ENCODE measurements at regions not wholly inside any gene's neighbourhood (a gene's known extent, or its start where the extent isn't known, plus 50 kb on each side); places are given as distances from the start of the nearest gene placed in this dataset.

GRCh38 chr16:9372934-9373890 lies 281.8 kb downstream of the HAPSTR1 start:
- no peak overlapping the region for H3K4me3 ChIP-seq (ENCODE audit: low read depth, low read length)
- H3K27ac ChIP-seq (ENCODE audit: insufficient read depth, low read length, poor library complexity, severe bottlenecking) = no peak overlapping the region
- Mint-ChIP-seq H3K27me3 (no peaks in the 10 kb centered on the region), H3K27ac (no peak overlapping the region), H3K36me3 (no peaks in the 10 kb centered on the region), H3K4me3 (no peak overlapping the region), H3K4me1 (no peaks in the 10 kb centered on the region), H3K9me3 (peaks cover 0 to 2% (median 2%) of the 10 kb centered on the region in 7 donors)
- no peaks in the 10 kb centered on the region for H3K36me3 ChIP-seq (ENCODE audit: control insufficient read depth, insufficient read depth, low read length)
- no peak for ATAC-seq (ENCODE audit: low read depth in 2 of 2)
- H3K27me3 ChIP-seq (ENCODE audit: control insufficient read depth, insufficient read depth, low read length) = no peaks in the 10 kb centered on the region
- no peaks in the 10 kb centered on the region for H3K4me1 ChIP-seq (ENCODE audit: control insufficient read depth, insufficient read depth, low read length, poor library complexity, severe bottlenecking)
- no peaks in the 10 kb centered on the region for H3K9me3 ChIP-seq (ENCODE audit: control insufficient read depth in 2 of 2, low read length in 2 of 2)
- DNase-seq = no peak

- Histone ChIP-seq H3K9me3 (ENCODE audit: control insufficient read depth in 2 of 2, low read length in 2 of 2) (no peaks in the 10 kb centered on the region), H3K27me3 (ENCODE audit: control insufficient read depth, insufficient read depth, low read length) (no peaks in the 10 kb centered on the region), H3K4me1 (ENCODE audit: control insufficient read depth, insufficient read depth, low read length, poor library complexity, severe bottlenecking) (no peaks in the 10 kb centered on the region), H3K4me3 (ENCODE audit: low read depth, low read length) (no peak overlapping the region), H3K36me3 (ENCODE audit: control insufficient read depth, insufficient read depth, low read length) (no peaks in the 10 kb centered on the region), H3K27ac (ENCODE audit: insufficient read depth, low read length, poor library complexity, severe bottlenecking) (no peak overlapping the region)
- Mint-ChIP-seq H3K4me1 (no peaks in the 10 kb centered on the region), H3K27ac (no peak overlapping the region), H3K9me3 (peaks cover 0 to 4% (median 0%) of the 10 kb centered on the region in 7 donors), H3K4me3 (peak overlapping the region in 1 of 4 donors; percentile 19), H3K36me3 (no peaks in the 10 kb centered on the region), H3K27me3 (no peaks in the 10 kb centered on the region)
- ATAC-seq (ENCODE audit: low read depth in 2 of 2) = no peak
- no peak for DNase-seq
Measured at GRCh38 chr16:9374061-9374460, 282.6 kb downstream of the HAPSTR1 start.

DNA sequence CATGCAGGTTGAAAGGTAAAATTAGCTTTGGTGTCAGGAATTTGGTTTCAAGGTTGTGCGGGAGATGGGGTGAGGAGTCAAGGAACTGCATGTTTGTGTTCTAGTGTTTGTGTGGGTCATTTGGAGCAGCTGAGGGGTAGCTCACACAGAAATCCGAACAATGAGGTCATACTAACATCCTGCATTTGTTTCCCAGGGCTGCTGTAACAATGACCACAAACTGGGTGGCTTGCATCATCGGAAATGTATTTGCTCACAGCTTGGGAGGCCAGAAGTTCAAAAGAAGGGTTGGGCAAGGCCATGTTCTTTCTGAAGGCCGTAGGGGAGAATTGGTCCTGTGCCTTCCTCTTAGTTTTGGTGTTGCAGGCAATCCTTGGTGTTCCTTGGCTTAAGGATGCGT lies 287.4 kb downstream of the HAPSTR1 start:
- no peaks in the 10 kb centered on the region for H3K27me3 Mint-ChIP-seq
- peaks cover 0 to 4% (median 0%) of the 10 kb centered on the region in 7 donors for H3K9me3 Mint-ChIP-seq
- H3K4me3 Mint-ChIP-seq = no peak overlapping the region

DNA sequence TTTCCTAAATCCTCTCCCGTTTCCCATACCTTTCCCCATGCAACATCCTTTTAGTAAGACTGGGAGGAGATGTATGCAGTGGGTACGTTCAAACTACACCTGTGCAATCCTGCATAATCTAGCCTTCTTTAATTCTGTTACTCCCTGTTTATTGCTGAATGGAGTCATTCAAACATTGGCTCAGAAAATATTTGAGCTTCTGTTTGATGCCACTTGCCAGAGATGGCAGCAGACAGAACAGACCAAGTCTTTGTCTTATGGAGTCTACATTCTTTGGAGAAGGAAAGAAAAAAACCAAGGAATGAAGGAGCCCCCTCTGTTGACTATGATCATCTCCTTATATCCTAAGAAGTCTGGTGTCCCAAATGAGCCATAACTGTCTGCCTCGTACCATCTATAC lies 288.8 kb downstream of the HAPSTR1 start:
- no peaks in the 10 kb centered on the region for H3K36me3 ChIP-seq (ENCODE audit: control insufficient read depth, insufficient read depth, low read length)
- Mint-ChIP-seq H3K4me3 (no peak overlapping the region), H3K4me1 (peaks cover 0 to 2% (median 0%) of the 10 kb centered on the region in 4 donors), H3K9me3 (peaks cover 0 to 4% (median 0%) of the 10 kb centered on the region in 7 donors), H3K36me3 (no peaks in the 10 kb centered on the region), H3K27me3 (no peaks in the 10 kb centered on the region), H3K27ac (no peak overlapping the region)
- H3K4me1 ChIP-seq (ENCODE audit: control insufficient read depth, insufficient read depth, low read length, poor library complexity, severe bottlenecking) = no peaks in the 10 kb centered on the region
- H3K27ac ChIP-seq (ENCODE audit: insufficient read depth, low read length, poor library complexity, severe bottlenecking) = no peak overlapping the region
- ATAC-seq (ENCODE audit: low read depth in 2 of 2) (no peak), DNase-seq (no peak)
- H3K9me3 ChIP-seq (ENCODE audit: control insufficient read depth in 2 of 2, low read length in 2 of 2) = no peaks in the 10 kb centered on the region
- no peaks in the 10 kb centered on the region for H3K27me3 ChIP-seq (ENCODE audit: control insufficient read depth, insufficient read depth, low read length)
- H3K4me3 ChIP-seq (ENCODE audit: low read depth, low read length) = no peak overlapping the region

More for the DNA sequence above, 287.4 kb downstream of the HAPSTR1 start:
- Histone ChIP-seq H3K27ac (ENCODE audit: insufficient read depth, low read length, poor library complexity, severe bottlenecking) (no peak overlapping the region), H3K9me3 (ENCODE audit: control insufficient read depth in 2 of 2, low read length in 2 of 2) (no peaks in the 10 kb centered on the region), H3K4me1 (ENCODE audit: control insufficient read depth, insufficient read depth, low read length, poor library complexity, severe bottlenecking) (no peaks in the 10 kb centered on the region), H3K27me3 (ENCODE audit: control insufficient read depth, insufficient read depth, low read length) (no peaks in the 10 kb centered on the region), H3K4me3 (ENCODE audit: low read depth, low read length) (no peak overlapping the region), H3K36me3 (ENCODE audit: control insufficient read depth, insufficient read depth, low read length) (no peaks in the 10 kb centered on the region)
- Mint-ChIP-seq H3K27ac (no peak overlapping the region), H3K4me1 (peaks cover 0 to 2% (median 0%) of the 10 kb centered on the region in 4 donors), H3K36me3 (no peaks in the 10 kb centered on the region)
- ATAC-seq (ENCODE audit: low read depth in 2 of 2) (no peak), DNase-seq (no peak)

DNA sequence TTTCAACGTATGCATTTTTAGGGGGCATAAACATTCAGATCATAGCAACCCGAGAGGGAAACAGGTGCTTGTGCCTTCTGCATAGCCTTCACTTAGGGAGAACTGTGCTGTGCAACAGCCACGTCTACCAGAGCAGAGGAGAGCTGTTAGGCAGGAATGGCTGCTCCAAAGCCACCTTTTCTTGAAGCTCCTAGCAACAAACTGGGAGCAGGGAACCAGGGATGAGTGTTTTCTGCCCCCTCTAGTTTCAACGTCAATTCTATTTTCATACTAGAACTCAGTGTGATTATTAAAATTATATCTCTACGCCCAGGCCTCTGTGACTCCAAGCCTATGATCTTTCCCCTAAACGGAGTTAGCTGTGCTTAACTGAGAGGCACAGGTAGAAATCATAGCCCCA lies 290.0 kb downstream of the HAPSTR1 start:
- no peaks in the 10 kb centered on the region for H3K9me3 ChIP-seq (ENCODE audit: control insufficient read depth in 2 of 2, low read length in 2 of 2)
- H3K4me1 ChIP-seq (ENCODE audit: control insufficient read depth, insufficient read depth, low read length, poor library complexity, severe bottlenecking) = no peaks in the 10 kb centered on the region
- H3K4me3 Mint-ChIP-seq = no peak overlapping the region
- no peak overlapping the region for H3K27ac Mint-ChIP-seq
- peaks cover 0 to 2% (median 0%) of the 10 kb centered on the region in 4 donors for H3K4me1 Mint-ChIP-seq
- H3K27me3 ChIP-seq (ENCODE audit: control insufficient read depth, insufficient read depth, low read length) = no peaks in the 10 kb centered on the region
- no peaks in the 10 kb centered on the region for H3K36me3 ChIP-seq (ENCODE audit: control insufficient read depth, insufficient read depth, low read length)
- H3K27ac ChIP-seq (ENCODE audit: insufficient read depth, low read length, poor library complexity, severe bottlenecking) = no peak overlapping the region
- no peaks in the 10 kb centered on the region for H3K36me3 Mint-ChIP-seq
- DNase-seq = no peak
- no peak for ATAC-seq (ENCODE audit: low read depth in 2 of 2)
- no peak overlapping the region for H3K4me3 ChIP-seq (ENCODE audit: low read depth, low read length)
- H3K9me3 Mint-ChIP-seq = peaks cover 0 to 4% (median 0%) of the 10 kb centered on the region in 7 donors
- H3K27me3 Mint-ChIP-seq = no peaks in the 10 kb centered on the region

GRCh38 chr16:9381905-9382304 lies 290.5 kb downstream of the HAPSTR1 start:
- DNase-seq = no peak
- Mint-ChIP-seq H3K36me3 (no peaks in the 10 kb centered on the region), H3K27ac (no peak overlapping the region), H3K4me1 (peaks cover 0 to 2% (median 0%) of the 10 kb centered on the region in 4 donors), H3K9me3 (peaks cover 0 to 4% (median 0%) of the 10 kb centered on the region in 7 donors), H3K4me3 (no peak overlapping the region), H3K27me3 (no peaks in the 10 kb centered on the region)
- Histone ChIP-seq H3K27me3 (ENCODE audit: control insufficient read depth, insufficient read depth, low read length) (no peaks in the 10 kb centered on the region), H3K4me1 (ENCODE audit: control insufficient read depth, insufficient read depth, low read length, poor library complexity, severe bottlenecking) (no peaks in the 10 kb centered on the region), H3K4me3 (ENCODE audit: low read depth, low read length) (no peak overlapping the region), H3K9me3 (ENCODE audit: control insufficient read depth in 2 of 2, low read length in 2 of 2) (no peaks in the 10 kb centered on the region), H3K36me3 (ENCODE audit: control insufficient read depth, insufficient read depth, low read length) (no peaks in the 10 kb centered on the region), H3K27ac (ENCODE audit: insufficient read depth, low read length, poor library complexity, severe bottlenecking) (no peak overlapping the region)
- ATAC-seq (ENCODE audit: low read depth in 2 of 2) = no peak

DNA sequence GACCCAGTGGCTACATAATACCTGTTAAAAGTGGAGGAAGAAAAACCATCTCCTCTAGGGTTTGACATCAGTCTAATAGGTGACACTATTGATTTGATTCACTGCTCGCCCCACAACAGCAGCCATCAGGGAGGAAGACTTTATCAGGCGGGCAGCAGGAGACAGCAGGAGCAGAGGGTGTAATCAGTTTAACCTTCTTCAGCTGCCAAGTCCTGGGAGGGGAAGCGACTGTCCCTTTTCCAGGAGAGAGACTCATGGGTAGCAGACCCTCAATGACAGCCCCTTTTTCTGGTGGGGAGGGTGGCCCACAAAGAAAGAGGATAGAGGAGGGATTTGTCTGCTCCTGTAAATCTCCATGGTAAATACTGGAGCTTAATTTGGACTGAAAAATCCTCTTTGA lies 291.8 kb downstream of the HAPSTR1 start:
- ATAC-seq (ENCODE audit: low read depth in 2 of 2) (no peak), DNase-seq (no peak)
- Mint-ChIP-seq H3K4me3 (no peak overlapping the region), H3K4me1 (peaks cover 0 to 2% (median 0%) of the 10 kb centered on the region in 4 donors), H3K36me3 (no peaks in the 10 kb centered on the region), H3K9me3 (peaks cover 0 to 4% (median under 1%) of the 10 kb centered on the region in 7 donors), H3K27me3 (no peaks in the 10 kb centered on the region), H3K27ac (no peak overlapping the region)
- H3K36me3 ChIP-seq (ENCODE audit: control insufficient read depth, insufficient read depth, low read length) = no peaks in the 10 kb centered on the region
- H3K9me3 ChIP-seq (ENCODE audit: control insufficient read depth in 2 of 2, low read length in 2 of 2) = peaks cover 0 to 8% of the 10 kb centered on the region in 2 experiments
- no peaks in the 10 kb centered on the region for H3K27me3 ChIP-seq (ENCODE audit: control insufficient read depth, insufficient read depth, low read length)
- H3K4me3 ChIP-seq (ENCODE audit: low read depth, low read length) = no peak overlapping the region
- no peaks in the 10 kb centered on the region for H3K4me1 ChIP-seq (ENCODE audit: control insufficient read depth, insufficient read depth, low read length, poor library complexity, severe bottlenecking)
- H3K27ac ChIP-seq (ENCODE audit: insufficient read depth, low read length, poor library complexity, severe bottlenecking) = no peak overlapping the region

- Mint-ChIP-seq H3K4me1 (peaks cover 0 to 2% (median 0%) of the 10 kb centered on the region in 4 donors), H3K27ac (no peak overlapping the region), H3K36me3 (no peaks in the 10 kb centered on the region), H3K9me3 (peaks cover 0 to 10% (median 5%) of the 10 kb centered on the region in 7 donors), H3K4me3 (no peak overlapping the region), H3K27me3 (no peaks in the 10 kb centered on the region)
- Histone ChIP-seq H3K36me3 (ENCODE audit: control insufficient read depth, insufficient read depth, low read length) (no peaks in the 10 kb centered on the region), H3K27me3 (ENCODE audit: control insufficient read depth, insufficient read depth, low read length) (no peaks in the 10 kb centered on the region), H3K4me3 (ENCODE audit: low read depth, low read length) (no peak overlapping the region), H3K9me3 (ENCODE audit: control insufficient read depth in 2 of 2, low read length in 2 of 2) (peaks cover 0 to 8% of the 10 kb centered on the region in 2 experiments), H3K4me1 (ENCODE audit: control insufficient read depth, insufficient read depth, low read length, poor library complexity, severe bottlenecking) (no peaks in the 10 kb centered on the region), H3K27ac (ENCODE audit: insufficient read depth, low read length, poor library complexity, severe bottlenecking) (no peak overlapping the region)
- DNase-seq = no peak
- ATAC-seq (ENCODE audit: low read depth in 2 of 2) = no peak
Measured at GRCh38 chr16:9384141-9384540, 292.7 kb downstream of the HAPSTR1 start.
